Osteocyte (in vitro differentiated cells): ENCODE measurements at regions not wholly inside any gene's neighbourhood (a gene's known extent, or its start where the extent isn't known, plus 50 kb on each side); places are given as distances from the start of the nearest gene placed in this dataset.

Experiments used
- DNase-seq: peaks from one replicate; pipeline ENCODE4 v3.0.0; 2021; ENCODE audit warnings: mixed read lengths; ENCODE audit not compliant: unreplicated experiment; ENCODE audit errors: extremely low spot score
- H3K27ac Mint-ChIP-seq: one replicate; pipeline ENCODE4 v1.8.0; 2021; ENCODE audit warnings: mild to moderate bottlenecking, mixed read lengths; ENCODE audit not compliant: unreplicated experiment
- H3K27me3 Mint-ChIP-seq: one replicate; pipeline ENCODE4 v1.8.0; 2021; ENCODE audit warnings: mixed read lengths; ENCODE audit not compliant: unreplicated experiment
- H3K36me3 Mint-ChIP-seq: one replicate; pipeline ENCODE4 v1.8.0; 2021; ENCODE audit warnings: mixed read lengths; ENCODE audit not compliant: unreplicated experiment
- H3K4me1 Mint-ChIP-seq: one replicate; pipeline ENCODE4 v1.8.0; 2021; ENCODE audit warnings: mixed read lengths; ENCODE audit not compliant: unreplicated experiment
- H3K4me3 Mint-ChIP-seq: one replicate; pipeline ENCODE4 v1.8.0; 2021; ENCODE audit warnings: mild to moderate bottlenecking, moderate library complexity, mixed read lengths; ENCODE audit not compliant: unreplicated experiment
- H3K9me3 Mint-ChIP-seq: one replicate; pipeline ENCODE4 v1.8.0; 2021; ENCODE audit warnings: mixed read lengths; ENCODE audit not compliant: unreplicated experiment
- TF ChIP-seq, protein P1 (sequence below): fragments of 200-600 bp; sonication (generic); IDR thresholded peaks from 2 replicates; pipeline ENCODE4 v1.5.0; 2021; ENCODE audit warnings: antibody characterized with exemption, mild to moderate bottlenecking, moderate library complexity

DNA sequence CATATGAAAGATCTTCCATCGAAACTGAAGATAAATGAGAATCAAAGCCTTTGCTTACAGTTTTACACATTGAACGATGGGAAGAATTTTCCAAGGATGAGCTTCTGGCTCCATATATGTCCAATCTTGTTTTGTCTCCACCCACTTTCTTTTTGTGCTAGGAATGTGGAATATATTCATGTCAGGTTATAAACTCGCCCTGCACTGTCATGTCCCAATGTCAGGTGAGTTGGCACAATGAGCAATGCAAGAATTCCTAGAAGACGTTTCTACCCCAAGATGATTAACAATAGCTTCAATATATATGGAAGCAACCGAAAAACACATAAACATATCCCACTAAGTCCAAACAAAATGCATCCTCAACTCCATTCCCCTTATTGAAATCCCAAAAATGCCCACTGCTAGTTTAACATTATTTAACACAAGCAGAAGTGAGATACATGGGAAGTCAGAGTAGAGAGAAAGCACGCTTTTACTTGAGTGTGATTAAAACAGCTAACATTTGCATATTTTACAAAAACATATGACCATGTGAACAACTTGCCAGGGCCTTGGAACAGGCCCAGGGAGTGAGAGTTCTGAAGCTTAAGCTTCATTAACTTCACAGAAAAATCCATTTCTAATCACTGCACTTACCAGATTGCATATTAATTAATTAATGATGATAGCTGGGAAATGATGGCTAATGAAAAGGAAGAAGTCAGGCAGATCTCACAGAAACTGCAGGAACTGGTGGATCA, 233.9 kb downstream of the GXYLT1 start:
- TF ChIP-seq, protein P1, sequence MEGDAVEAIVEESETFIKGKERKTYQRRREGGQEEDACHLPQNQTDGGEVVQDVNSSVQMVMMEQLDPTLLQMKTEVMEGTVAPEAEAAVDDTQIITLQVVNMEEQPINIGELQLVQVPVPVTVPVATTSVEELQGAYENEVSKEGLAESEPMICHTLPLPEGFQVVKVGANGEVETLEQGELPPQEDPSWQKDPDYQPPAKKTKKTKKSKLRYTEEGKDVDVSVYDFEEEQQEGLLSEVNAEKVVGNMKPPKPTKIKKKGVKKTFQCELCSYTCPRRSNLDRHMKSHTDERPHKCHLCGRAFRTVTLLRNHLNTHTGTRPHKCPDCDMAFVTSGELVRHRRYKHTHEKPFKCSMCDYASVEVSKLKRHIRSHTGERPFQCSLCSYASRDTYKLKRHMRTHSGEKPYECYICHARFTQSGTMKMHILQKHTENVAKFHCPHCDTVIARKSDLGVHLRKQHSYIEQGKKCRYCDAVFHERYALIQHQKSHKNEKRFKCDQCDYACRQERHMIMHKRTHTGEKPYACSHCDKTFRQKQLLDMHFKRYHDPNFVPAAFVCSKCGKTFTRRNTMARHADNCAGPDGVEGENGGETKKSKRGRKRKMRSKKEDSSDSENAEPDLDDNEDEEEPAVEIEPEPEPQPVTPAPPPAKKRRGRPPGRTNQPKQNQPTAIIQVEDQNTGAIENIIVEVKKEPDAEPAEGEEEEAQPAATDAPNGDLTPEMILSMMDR = no peak
- Mint-ChIP-seq H3K4me3 (no peak overlapping the region), H3K36me3 (no peaks in the 10 kb centered on the region), H3K27ac (no peak overlapping the region), H3K27me3 (peaks cover 4% of the 10 kb centered on the region), H3K9me3 (peaks cover 6% of the 10 kb centered on the region), H3K4me1 (no peaks in the 10 kb centered on the region)
- no peak for DNase-seq

DNA sequence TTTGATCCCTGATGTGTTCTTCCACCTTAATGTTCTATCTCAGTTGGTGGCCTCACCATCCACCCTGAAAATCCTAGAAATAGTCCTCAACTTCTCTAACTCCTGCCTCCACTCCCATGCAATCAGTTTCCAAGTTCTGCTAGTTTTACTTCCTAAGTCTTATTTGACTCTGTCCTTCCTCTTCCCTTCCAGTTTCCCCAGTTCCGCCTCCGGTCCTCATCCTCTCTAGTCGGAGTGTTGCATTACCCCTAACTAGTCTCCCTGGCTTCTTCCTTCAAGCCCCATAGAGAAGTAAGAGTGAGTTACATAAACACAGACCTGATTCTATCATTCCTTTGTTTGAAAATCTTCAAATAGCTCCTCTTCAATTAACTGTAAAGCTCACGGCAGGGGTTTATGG, 236.5 kb downstream of the GXYLT1 start:
- H3K4me3 Mint-ChIP-seq = no peak overlapping the region
- H3K27ac Mint-ChIP-seq = no peak overlapping the region
- peaks cover 4% of the 10 kb centered on the region for H3K27me3 Mint-ChIP-seq
- H3K9me3 Mint-ChIP-seq = no peaks in the 10 kb centered on the region
- DNase-seq = no peak
- H3K4me1 Mint-ChIP-seq = no peaks in the 10 kb centered on the region
- TF ChIP-seq, protein P1 = no peak
- no peaks in the 10 kb centered on the region for H3K36me3 Mint-ChIP-seq

DNA sequence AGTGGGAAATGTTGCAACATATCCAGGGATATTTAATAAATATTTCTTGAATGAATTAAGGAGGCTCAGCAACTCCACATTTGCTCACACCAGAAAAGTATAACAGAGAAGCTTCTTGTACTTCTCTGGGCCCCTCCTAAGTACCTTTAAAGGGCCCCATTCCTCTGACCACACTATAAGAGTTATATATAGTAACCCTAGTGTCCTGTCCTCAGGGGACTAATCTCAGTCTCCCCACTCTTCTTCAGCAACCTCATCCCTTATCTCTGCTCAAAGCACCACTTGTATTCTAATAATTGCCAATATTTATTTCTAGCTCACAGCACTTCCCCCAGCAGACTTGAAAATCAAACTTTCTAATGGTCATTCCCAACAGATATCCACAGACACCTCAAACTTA, 237.1 kb downstream of the GXYLT1 start:
- no peaks in the 10 kb centered on the region for H3K9me3 Mint-ChIP-seq
- DNase-seq = no peak
- TF ChIP-seq, protein P1 = no peak
- H3K27ac Mint-ChIP-seq = no peak overlapping the region
- H3K27me3 Mint-ChIP-seq = peaks cover 4% of the 10 kb centered on the region
- H3K4me1 Mint-ChIP-seq = no peaks in the 10 kb centered on the region
- H3K36me3 Mint-ChIP-seq = no peaks in the 10 kb centered on the region
- H3K4me3 Mint-ChIP-seq = no peak overlapping the region

DNA sequence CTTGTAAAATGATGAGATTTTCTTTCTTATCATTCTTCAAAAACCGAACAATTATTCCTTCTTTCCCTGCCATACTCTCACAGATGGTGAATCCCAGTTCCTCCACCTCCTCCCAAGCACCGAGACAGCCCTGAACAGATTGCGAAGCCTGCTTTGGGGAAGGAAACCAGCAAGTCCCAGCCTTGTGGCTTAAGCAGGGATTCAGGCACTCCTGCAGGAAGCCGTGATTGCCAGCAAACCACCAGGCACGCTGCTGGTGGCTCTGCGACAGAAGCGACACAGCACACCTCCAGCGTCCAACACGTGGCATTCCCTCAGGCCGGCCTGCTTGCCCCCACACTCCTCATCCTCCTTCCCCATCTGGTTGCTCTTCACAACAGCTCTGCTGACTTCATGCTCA, 237.7 kb downstream of the GXYLT1 start:
- no peak overlapping the region for H3K4me3 Mint-ChIP-seq
- H3K36me3 Mint-ChIP-seq = no peaks in the 10 kb centered on the region
- no peak overlapping the region for H3K27ac Mint-ChIP-seq
- DNase-seq = no peak
- TF ChIP-seq, protein P1 = no peak
- no peaks in the 10 kb centered on the region for H3K4me1 Mint-ChIP-seq
- H3K27me3 Mint-ChIP-seq = peaks cover 4% of the 10 kb centered on the region
- H3K9me3 Mint-ChIP-seq = no peaks in the 10 kb centered on the region

DNA sequence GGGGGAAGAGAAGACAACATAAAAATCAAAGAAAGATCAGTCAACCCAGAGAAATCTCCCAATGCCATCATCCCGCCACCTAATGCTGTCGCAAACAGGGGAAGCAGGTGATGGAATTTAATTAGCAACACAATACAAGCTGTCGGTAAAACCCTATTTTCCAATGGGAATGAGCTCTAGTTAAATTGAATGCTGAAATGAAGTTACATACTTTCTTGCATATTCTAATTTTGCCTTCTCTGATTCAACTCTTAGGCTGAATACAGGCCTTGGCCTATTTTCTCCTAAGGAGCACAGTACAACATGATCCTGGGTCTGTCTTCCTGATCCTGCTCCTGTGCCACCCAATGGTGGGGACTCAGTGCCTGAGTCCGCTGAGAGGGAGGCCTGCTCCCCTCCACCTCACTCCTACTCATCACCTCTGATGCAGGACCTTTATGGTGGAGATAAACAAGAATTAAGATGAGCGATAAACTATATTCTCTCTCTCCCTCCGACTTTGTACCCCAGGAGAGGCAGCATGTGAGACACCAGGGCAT, 238.8 kb downstream of the GXYLT1 start:
- Mint-ChIP-seq H3K27ac (no peak overlapping the region), H3K9me3 (no peaks in the 10 kb centered on the region), H3K27me3 (no peaks in the 10 kb centered on the region), H3K36me3 (no peaks in the 10 kb centered on the region), H3K4me1 (no peaks in the 10 kb centered on the region), H3K4me3 (no peak overlapping the region)
- TF ChIP-seq, protein P1 = no peak
- DNase-seq = no peak
